ENCODE measurements at regions not wholly inside any gene's neighbourhood (a gene's known extent, or its start where the extent isn't known, plus 50 kb on each side); places are given as distances from the start of the nearest gene placed in this dataset.

- TF ChIP-seq CTCF (IDR thresholded peaks at IDR 0.05) (no peak), POLR2A (IDR thresholded peaks at IDR 0.05) (no peak)
These were observed 174.3 kb upstream of the SFRP2 start for GRCh38 chr4:153963216-153963615.

Data from ovary (tissue), 3 donors.